Renal pelvis (tissue), 1 donor: ENCODE measurements at regions not wholly inside any gene's neighbourhood (a gene's known extent, or its start where the extent isn't known, plus 50 kb on each side); places are given as distances from the start of the nearest gene placed in this dataset.
"Not testable (repeated sequence)": the region's sequence is repeated elsewhere in the genome, so short reads cannot be mapped to it uniquely, and the experiment has no call there.

ENCODE experiments used
- DNase-seq: peaks from one replicate; pipeline ENCODE4 v3.0.0-alpha.2; 2013

GRCh38 chr5:98365126-98365525 lies 408.3 kb upstream of the RGMB start:
- DNase-seq: no peak

GRCh38 chr5:98368141-98368540 lies 405.3 kb upstream of the RGMB start:
- no peak for DNase-seq

GRCh38 chr5:98372351-98372750 lies 401.1 kb upstream of the RGMB start:
- DNase-seq: no peak

- no peak for DNase-seq
These were observed 381.4 kb upstream of the RGMB start for GRCh38 chr5:98391921-98392625.

DNA sequence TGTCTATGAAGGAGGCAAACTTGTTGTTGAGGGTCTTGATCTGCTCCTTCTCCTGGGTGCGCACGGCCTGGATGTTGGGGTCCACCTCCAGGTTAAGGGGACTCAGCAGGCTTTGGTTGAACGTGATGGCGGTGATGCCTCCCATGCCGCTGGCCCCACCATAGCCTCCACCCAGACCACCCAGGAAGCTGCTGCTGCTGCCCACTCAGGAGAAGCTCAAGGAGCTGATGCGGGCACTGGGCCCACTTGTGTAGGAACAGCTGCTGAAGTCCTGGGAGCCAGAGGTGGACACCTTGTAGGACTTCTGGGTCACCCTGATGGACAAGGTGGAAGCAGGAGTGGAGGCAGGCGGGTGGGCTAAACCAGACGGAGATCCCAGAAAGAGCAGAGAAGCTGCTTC lies 380.3 kb upstream of the RGMB start:
- not testable (repeated sequence) for DNase-seq

- no peak for DNase-seq
These were observed 376.4 kb upstream of the RGMB start for GRCh38 chr5:98397081-98397480.

- no peak for DNase-seq
These were observed 375.0 kb upstream of the RGMB start for GRCh38 chr5:98398465-98398864.

DNA sequence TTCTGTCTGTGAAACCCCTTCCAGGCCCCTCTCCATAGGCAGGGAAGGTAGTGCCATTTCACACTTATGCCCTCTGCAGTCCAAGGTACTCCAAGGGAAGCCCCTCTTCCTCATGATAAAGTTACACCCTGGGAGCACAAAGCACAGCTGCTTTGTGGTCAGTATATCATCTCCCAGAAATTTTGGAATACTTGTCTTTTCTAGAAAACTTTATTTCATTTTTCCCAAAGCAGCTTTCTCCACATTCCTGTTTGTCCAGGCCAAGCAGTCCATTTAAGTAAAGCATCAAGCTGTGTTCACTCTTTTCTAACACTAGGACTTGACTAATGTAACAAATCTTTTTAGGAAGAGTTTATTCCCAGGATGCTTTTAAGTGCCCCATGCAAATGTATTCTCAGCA lies 371.8 kb upstream of the RGMB start:
- DNase-seq: no peak

DNA sequence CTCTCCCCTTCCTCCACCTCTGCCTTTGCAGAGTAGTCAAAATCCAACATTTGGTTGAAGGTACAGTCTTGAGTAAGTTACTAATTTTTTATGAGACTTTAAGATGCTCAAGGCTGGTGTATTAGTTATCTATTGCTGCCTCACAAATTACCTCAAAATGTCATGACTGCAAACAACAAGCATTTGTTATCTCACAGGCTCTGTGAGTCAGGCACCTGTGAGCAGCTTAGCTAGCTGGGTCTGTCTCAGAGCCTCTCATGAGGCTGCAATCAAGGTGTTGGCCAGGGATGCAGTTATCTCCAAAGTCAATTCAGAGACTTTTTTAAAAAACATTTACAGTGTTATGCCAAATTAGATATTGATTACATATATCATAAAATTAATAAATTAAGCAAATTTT lies 371.3 kb upstream of the RGMB start:
- no peak for DNase-seq

GRCh38 chr5:98403131-98403530 lies 370.3 kb upstream of the RGMB start:
- DNase-seq: no peak

DNA sequence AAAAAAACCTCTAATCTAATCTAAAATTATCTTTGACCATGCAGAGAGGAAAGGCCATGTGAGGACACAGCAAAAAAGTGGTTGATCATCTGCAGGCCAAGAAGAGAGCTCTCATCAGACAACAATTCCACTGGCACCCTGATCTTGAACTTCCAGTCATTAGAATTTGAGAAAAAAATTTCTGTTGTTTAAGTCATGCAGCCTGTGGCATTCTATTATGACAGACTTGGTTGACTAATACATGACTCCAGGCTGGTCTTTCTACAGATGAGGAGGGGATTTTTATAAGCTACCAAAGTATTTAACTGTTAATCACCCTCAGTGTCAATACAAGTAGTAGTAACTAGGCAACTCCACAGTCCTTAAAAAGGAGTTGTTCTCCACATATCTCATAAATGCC lies 358.5 kb upstream of the RGMB start:
- DNase-seq: no peak

DNA sequence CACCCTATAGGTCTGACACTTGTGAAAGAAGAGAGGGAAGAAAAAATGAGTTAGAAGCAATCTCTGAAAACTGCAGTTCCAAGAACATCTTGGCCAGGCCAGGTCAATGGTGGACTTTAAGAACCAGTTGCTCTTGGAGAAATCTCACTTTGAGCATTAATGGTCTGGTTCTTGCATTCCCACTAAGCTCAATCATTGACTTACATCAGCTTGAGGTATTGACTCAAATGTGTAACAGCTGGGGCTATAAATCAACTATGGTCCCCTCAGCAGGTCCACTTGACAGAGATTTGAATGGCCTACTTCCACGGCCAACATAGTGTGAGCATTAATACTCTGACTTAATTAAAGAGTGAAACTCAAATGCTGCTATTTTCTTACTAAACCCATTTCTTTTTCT lies 357.8 kb upstream of the RGMB start:
- no peak for DNase-seq

- DNase-seq: no peak
These were observed 356.9 kb upstream of the RGMB start for GRCh38 chr5:98416541-98416940.

- DNase-seq: no peak
These were observed 353.6 kb upstream of the RGMB start for GRCh38 chr5:98419825-98420224.

GRCh38 chr5:98424681-98425450 lies 348.6 kb upstream of the RGMB start:
- DNase-seq: peak; percentile 52

DNA sequence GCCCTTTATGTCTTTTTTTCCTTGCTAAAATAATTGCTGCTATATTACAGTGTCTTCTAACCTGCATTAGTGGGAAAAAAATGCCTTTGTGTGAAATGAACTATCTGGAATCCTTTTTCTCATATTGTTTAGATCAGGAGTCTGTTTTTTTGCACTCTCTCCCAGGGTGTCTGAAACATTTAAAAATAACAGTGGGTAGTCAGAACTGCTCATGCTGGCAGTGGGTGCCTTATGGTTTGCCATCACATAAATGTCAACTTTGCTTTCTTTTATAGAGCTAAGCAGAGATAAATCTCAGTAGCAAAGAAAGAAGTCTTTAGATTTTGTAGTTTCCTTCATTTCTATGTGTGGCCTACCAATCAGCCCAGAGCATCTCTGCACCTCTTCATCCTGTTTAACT lies 347.8 kb upstream of the RGMB start:
- no peak for DNase-seq

DNA sequence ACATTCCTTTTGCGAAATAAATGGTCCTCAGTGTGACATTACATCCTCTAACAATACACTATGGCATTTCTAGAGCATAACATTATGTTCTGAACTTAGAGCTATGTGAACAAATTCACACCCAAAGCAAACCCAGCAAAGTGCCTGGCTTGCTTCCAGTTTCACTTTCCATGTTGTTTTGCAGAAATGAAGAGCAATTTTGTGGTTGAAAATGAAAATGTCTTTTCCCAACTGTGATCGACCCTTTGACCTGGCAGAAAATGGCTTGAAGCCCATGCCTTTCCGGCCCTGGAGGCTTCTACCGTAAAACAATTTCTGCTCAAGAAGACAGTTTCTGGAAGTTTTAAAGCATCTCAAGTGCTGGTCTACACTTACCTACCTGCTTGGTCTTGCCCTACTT lies 344.7 kb upstream of the RGMB start:
- no peak for DNase-seq

DNA sequence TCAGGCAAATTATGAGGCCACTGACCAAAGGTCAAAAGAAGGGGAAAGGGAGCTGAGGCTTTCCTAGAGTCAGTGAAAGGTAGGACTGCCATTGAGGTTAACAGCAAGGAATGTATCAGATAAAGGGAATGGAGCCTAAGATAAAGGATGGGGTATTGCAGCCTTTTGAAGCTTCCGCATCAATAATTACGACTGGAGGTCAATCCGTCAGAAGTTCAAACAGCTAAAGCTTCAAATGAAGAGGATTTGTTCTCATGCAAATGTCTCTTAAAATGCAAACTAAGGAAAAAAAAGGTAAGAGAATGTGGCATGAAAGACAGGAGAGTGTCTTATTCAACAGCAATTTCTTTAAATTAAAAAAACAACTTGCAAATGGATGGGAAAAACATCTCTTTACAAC lies 341.1 kb upstream of the RGMB start:
- DNase-seq: no peak

DNA sequence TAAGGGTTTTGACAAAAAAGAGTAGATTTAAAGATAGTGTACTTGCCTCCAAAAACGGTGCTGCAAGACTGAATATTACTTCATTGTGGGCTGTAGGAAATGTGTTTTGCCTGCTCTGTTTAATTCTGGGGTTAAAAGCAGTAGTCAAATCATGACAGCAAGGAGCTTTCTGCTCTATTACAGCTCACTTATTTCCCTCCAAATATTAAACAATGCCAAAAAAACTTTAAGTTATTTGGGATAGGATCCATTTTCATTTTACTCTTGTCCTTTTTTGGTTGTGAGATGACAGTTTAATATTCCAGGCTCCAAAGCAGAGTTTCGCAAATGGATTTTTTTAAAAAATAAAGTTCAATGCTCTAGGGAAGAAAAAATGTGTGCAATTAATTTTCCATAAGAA lies 340.4 kb upstream of the RGMB start:
- no peak for DNase-seq

GRCh38 chr5:98433673-98434072 lies 339.8 kb upstream of the RGMB start:
- DNase-seq: no peak

DNA sequence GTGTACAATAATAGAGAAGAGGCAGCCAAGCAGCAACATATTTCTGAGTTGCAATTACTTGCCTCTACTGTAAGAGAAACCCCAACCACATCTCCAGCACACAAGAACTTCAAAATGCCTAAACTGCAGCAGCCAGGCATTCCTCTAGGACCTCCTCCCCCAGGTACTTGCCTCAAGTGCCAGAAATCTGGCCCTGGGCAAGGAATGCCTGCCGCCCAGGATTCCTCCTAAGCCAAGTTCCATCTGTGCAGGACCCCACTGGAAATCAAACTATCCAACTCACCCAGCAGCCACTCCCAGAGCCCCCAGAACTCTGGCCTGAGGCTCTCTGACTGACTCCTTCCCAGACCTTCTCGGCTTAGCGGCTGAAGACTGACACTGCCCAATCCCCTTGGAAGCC lies 336.8 kb upstream of the RGMB start:
- no peak for DNase-seq

DNA sequence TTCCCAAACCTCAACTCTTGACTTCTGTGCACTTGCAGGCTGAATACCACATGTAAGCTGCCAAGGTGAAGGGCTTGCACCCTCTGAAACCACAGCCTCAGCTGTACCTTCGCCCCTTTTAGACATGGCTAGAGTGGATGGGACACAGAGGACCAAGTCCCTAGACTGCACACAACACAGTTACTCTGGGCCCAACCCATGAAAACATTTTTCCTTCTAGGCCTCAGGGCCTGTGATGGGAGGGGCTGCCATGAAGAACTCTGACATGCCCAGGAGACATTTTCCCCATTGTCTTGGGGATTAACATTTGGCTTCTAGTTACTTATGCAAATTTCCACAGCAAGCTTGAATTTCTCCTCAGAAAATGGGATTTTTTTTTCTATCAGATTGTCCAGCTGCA lies 331.0 kb upstream of the RGMB start:
- no peak for DNase-seq

DNA sequence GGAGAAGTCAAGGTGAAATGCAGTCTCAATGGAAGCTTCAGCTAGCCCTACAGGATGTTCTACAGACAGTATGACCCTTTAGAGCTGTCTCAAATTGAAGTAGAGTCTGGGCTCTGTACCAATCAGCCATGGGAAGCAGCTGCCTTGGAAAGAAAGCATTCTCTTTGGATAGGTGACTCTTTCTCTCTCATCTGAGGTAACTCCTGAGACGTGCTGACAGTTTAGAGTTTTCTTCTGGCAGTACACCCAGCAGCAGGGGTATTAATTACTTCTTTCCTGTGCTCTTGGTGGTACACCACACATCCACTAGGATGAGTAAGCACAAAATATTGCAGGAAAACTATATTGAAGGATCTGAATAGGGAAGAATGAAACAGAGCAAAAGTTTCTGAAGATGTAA lies 329.6 kb upstream of the RGMB start:
- DNase-seq: no peak

GRCh38 chr5:98453296-98453695 lies 320.2 kb upstream of the RGMB start:
- DNase-seq: no peak
